ENCODE measurements at regions not wholly inside any gene's neighbourhood (a gene's known extent, or its start where the extent isn't known, plus 50 kb on each side); places are given as distances from the start of the nearest gene placed in this dataset.

DNA sequence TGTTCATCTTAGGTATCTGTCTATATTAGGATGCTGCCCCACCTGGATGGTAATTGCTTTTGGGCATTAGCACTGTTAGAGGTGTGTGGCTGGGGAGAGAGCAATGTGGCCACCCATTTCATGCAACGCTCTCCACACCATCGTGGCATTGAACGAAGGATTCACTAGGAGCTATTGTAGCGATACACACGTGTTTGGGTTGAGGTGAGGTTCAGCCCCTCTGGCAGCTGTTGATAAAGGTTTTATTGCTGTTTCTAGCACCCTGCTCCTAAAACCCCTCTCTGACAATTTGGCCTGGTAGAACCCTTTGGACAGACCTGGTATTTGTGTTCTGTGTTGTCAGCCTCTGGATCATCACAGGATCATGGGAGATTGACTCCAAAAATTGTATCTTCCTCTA, 280.9 kb downstream of the PRL start:
- no peak for TF ChIP-seq GATA2 (IDR thresholded peaks at IDR 0.05; ENCODE audit: low read depth, low read length)
- TF ChIP-seq GATA3 (IDR thresholded peaks at IDR 0.05; ENCODE audit: low read depth, low read length), result no peak
